Activated CD8-positive, alpha-beta memory T cell treated with anti-CD3 and anti-CD28 coated beads for 36 hours (primary cell): ENCODE measurements at regions not wholly inside any gene's neighbourhood (a gene's known extent, or its start where the extent isn't known, plus 50 kb on each side); places are given as distances from the start of the nearest gene placed in this dataset.

Source experiments
- CTCF ChIA-PET: fragments of 350-600 bp; sonication (Branson Sonifier 250); formaldehyde crosslinking; loops from one replicate; lab custom pipeline; 2021; ENCODE audit warnings: antibody characterized with exemption; lab: Charles Lee
- POLR2A ChIA-PET: fragments of 350-600 bp; sonication (Branson Sonifier 250); formaldehyde crosslinking; loops from one replicate; lab custom pipeline; 2021; ENCODE audit warnings: antibody characterized with exemption; lab: Charles Lee

GRCh38 chr10:6650586-6650985, 70.5 kb upstream of the PRKCQ start:
- ChIA-PET POLR2A (interaction anchor here (0.6 kb wide), 1 partner anchor 449 kb away, joined by 3 read pairs; no protein-coding TSS in a partner anchor), CTCF (interaction anchor here (0.6 to 3.3 kb wide), 3 partner anchors 70 to 1608 kb away, joined by 3 to 22 read pairs (median 9); partner anchors contain the start of gene PRKCQ)

GRCh38 chr10:6649903-6650302, 69.8 kb upstream of the PRKCQ start:
- ChIA-PET POLR2A (no interaction called here), CTCF (interaction anchor here (1.2 to 3.3 kb wide), 2 partner anchors 69 to 182 kb away, joined by 3 to 22 read pairs; partner anchors contain the start of gene PRKCQ)

- POLR2A ChIA-PET: interaction anchor here (0.6 to 1.0 kb wide), 2 partner anchors 42 to 68 kb away, joined by 3 to 5 read pairs; no protein-coding TSS in a partner anchor
These were observed 69.0 kb upstream of the PRKCQ start for GRCh38 chr10:6648894-6649720.

GRCh38 chr10:6647811-6648526, 67.9 kb upstream of the PRKCQ start:
- ChIA-PET POLR2A (interaction anchor here (0.6 kb wide), 1 partner anchor 66 kb away, joined by 3 read pairs; no protein-coding TSS in a partner anchor), CTCF (interaction anchor here (0.6 to 3.3 kb wide), 5 partner anchors 10 to 237 kb away, joined by 3 to 22 read pairs (median 4); partner anchors contain the start of gene PRKCQ)

More at GRCh38 chr10:6648894-6649720, 69.0 kb upstream of the PRKCQ start:
- CTCF ChIA-PET: interaction anchor here (1.0 to 3.3 kb wide), 3 partner anchors 15 to 181 kb away, joined by 3 to 22 read pairs (median 3); partner anchors contain the start of gene PRKCQ

GRCh38 chr10:6643962-6644361, 63.9 kb upstream of the PRKCQ start:
- ChIA-PET POLR2A (interaction anchor here (1.2 kb wide), 1 partner anchor 36 kb away, joined by 3 read pairs; no protein-coding TSS in a partner anchor), CTCF (interaction anchor here (0.6 to 1.5 kb wide), 7 partner anchors 10 to 197 kb away, joined by 3 to 5 read pairs (median 3); no protein-coding TSS in a partner anchor)

DNA sequence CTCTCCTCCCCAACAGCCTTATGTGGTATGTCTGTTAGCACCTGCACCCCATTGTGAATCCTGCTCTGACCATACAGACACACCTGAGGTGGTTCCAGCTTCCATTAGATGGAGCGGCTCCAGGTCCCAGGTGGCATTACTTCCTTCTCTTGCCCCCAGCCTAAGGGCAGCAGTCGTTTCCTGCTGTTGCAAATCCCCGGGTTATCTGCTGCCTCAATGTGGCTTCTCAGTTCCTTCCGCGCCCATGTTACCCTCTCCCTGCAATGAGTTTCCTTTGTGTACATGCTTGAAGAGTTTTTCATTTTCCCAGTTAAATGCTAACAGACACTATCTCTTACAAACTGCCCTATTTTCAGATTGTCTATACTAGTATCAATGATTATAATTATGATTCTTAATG, 62.8 kb upstream of the PRKCQ start:
- CTCF ChIA-PET: interaction anchor here (1.3 to 1.5 kb wide), 3 partner anchors 11 to 61 kb away, joined by 3 read pairs; no protein-coding TSS in a partner anchor
- POLR2A ChIA-PET: no interaction called here

GRCh38 chr10:6640433-6641040, 60.5 kb upstream of the PRKCQ start:
- ChIA-PET CTCF (no interaction called here), POLR2A (no interaction called here)

DNA sequence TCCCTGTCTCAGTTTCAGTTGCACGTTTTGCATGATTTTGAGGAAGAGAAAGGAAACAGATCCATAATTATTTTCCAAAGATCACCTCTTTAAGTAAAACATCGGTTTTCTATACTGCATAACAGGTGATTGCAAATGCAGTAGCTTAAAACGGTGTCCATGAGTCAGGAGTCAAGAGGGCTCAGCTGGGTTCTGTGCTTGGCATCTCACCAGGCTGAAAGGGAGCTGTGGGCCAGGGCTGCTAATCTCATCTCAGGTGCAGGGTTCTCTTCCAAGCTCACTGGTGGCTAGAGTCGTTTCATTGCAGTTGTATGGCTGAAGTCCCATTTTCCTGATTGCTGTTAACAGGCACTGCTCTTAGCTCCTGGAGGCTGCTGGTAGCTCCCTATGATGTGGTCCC, 57.0 kb upstream of the PRKCQ start:
- ChIA-PET CTCF (interaction anchor here (0.9 to 1.7 kb wide), 3 partner anchors 12 to 43 kb away, joined by 3 to 4 read pairs (median 4); no protein-coding TSS in a partner anchor), POLR2A (interaction anchor here (0.7 kb wide), 1 partner anchor 191 kb away, joined by 6 read pairs; no protein-coding TSS in a partner anchor)

- POLR2A ChIA-PET: interaction anchor here (0.5 kb wide), 1 partner anchor 30 kb away, joined by 6 read pairs; no protein-coding TSS in a partner anchor
- CTCF ChIA-PET: no interaction called here
These were observed 55.7 kb upstream of the PRKCQ start for GRCh38 chr10:6635784-6636183.
